ENCODE measurements at regions not wholly inside any gene's neighbourhood (a gene's known extent, or its start where the extent isn't known, plus 50 kb on each side); places are given as distances from the start of the nearest gene placed in this dataset.

DNA sequence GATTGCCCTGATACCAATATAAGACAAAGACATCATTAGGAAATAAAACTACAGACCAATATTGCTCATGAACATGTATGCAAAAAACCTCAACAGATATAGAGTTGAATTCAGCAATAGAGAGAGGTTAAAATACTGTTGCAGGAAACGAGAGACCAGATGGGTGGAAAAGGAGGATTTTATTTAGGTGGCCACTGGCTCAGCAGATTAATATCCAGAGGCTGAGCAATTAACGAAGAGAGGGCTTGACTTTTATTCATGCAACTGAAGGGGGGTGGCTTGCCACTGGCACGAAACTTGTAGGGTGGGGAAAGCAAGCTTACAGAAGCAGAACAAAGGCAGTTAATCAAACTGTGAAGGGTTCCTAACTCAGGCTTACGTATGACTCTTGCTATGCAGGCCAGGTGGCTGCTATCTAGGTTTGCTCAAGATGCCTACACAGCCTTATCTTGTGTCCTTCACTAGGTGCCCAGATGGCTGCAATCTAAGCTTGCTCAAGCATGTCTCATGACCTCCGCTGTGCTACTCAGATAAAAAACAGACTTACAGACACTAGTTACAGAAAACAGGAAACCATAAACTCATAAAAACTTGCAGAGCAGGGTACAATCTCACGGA, 126.4 kb downstream of the MMUT start:
- no peak for TF ChIP-seq CTCF (IDR thresholded peaks at IDR 0.05)
- no peaks in the 10 kb centered on the region for H3K4me1 ChIP-seq (ENCODE audit: low read depth)
- peak in 1 of 3 donors; percentile 12 for DNase-seq
- H3K9me3 ChIP-seq: peaks cover 2% of the 10 kb centered on the region
- no peaks in the 10 kb centered on the region for H3K36me3 ChIP-seq (ENCODE audit: low read depth)
- no peak overlapping the region for H3K4me3 ChIP-seq
- intact Hi-C loops (cut with DNase I, micrococcal nuclease): no loop called here
- ATAC-seq: peak; percentile 76

DNA sequence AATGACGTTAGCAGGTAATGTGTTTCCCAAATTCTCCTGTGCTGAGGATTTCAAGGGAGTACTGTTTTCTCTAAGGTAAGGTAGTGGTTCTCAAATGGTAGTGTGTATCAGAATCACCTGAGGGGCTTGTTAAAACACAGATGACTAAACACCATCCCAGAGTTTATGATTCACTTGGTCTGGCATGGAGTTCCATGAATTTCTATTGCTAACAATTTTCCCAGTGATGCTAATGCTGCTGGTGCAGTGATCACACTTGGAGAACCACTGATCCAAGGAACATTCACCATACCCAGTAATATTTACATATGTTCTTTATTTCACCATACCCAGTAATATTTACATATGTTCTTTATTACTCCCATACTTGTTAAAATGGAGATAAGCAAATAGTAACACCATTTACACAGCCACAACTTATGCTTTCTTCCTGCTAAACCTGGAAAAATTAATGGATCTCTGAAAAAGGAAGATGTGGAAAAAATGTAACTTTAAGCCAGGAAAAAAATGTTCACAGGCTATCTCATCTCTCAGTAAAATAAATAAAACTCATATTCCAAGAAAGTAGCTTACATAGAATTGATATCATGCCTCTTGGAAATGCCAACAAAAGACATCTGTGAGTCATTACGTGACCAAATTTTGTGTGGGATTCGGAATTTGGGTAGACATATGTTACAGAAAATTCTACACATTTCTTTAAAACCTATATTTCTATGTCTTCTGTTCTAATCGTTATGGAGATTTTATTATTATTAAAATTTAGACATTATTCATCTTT, 129.5 kb downstream of the MMUT start:
- Histone ChIP-seq H3K36me3 (ENCODE audit: low read depth) (no peaks in the 10 kb centered on the region), H3K4me1 (ENCODE audit: low read depth) (no peaks in the 10 kb centered on the region), H3K4me3 (no peak overlapping the region), H3K9me3 (peaks cover 2% of the 10 kb centered on the region)
- no peak for ATAC-seq
- no peak for DNase-seq
- intact Hi-C loops (cut with DNase I, micrococcal nuclease): no loop called here
- no peak for TF ChIP-seq CTCF (IDR thresholded peaks at IDR 0.05)

- intact Hi-C loops (cut with DNase I, micrococcal nuclease): no loop called here
- Histone ChIP-seq H3K36me3 (ENCODE audit: low read depth) (no peaks in the 10 kb centered on the region), H3K9me3 (peaks cover 2% of the 10 kb centered on the region), H3K4me1 (ENCODE audit: low read depth) (no peaks in the 10 kb centered on the region), H3K4me3 (no peak overlapping the region)
- ATAC-seq (no peak), DNase-seq (no peak)
- no peak for TF ChIP-seq CTCF (IDR thresholded peaks at IDR 0.05)
Measured at GRCh38 chr6:49332781-49333180, 130.3 kb downstream of the MMUT start.

DNA sequence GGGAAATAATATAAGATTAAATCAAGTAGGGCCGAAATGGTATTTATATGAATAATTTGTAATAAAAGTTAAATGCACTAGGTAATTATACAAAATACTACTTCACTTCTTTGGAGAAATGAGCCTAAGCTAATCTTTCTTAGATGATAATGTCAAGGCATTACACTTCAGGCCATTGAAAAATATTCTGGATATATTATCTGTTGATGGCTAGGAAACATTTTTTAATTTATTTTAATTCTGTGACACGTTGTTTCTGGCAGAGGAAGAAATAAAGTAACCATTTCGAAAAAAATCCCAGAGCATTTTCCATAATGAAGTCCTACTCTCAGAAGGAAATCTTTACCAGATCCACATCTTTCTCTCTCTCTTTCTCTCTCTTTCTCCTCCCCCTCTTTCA, 133.9 kb downstream of the MMUT start:
- H3K36me3 ChIP-seq (ENCODE audit: low read depth): no peaks in the 10 kb centered on the region
- H3K4me3 ChIP-seq: no peak overlapping the region
- no peak for ATAC-seq
- no peak for TF ChIP-seq CTCF (IDR thresholded peaks at IDR 0.05)
- DNase-seq: no peak
- no peaks in the 10 kb centered on the region for H3K4me1 ChIP-seq (ENCODE audit: low read depth)
- intact Hi-C loops (cut with DNase I, micrococcal nuclease): no loop called here
- no peaks in the 10 kb centered on the region for H3K9me3 ChIP-seq

GRCh38 chr6:49328051-49328744, 134.9 kb downstream of the MMUT start:
- DNase-seq (no peak), ATAC-seq (no peak)
- Histone ChIP-seq H3K9me3 (no peaks in the 10 kb centered on the region), H3K4me1 (ENCODE audit: low read depth) (no peaks in the 10 kb centered on the region), H3K4me3 (no peak overlapping the region), H3K36me3 (ENCODE audit: low read depth) (no peaks in the 10 kb centered on the region)
- intact Hi-C loops (cut with DNase I, micrococcal nuclease): no loop called here
- TF ChIP-seq CTCF (IDR thresholded peaks at IDR 0.05): no peak

Measured in mucosa of descending colon (tissue), 3 donors.